SK-N-SH (cell line): ENCODE measurements at regions not wholly inside any gene's neighbourhood (a gene's known extent, or its start where the extent isn't known, plus 50 kb on each side); places are given as distances from the start of the nearest gene placed in this dataset.

Experiments used
- CTCF ChIA-PET: fragments of 300-600, 350-600 bp; formaldehyde crosslinking; extraction: SDS; loops from one replicate; lab custom pipeline; 2021; lab: Yijun Ruan, JAX
- POLR2A ChIA-PET: fragments of 350-600 bp; sonication (Branson Sonifier 250); formaldehyde crosslinking; extraction: SDS; loops from one replicate; lab custom pipeline; 2020; ENCODE audit warnings: antibody characterized with exemption, inconsistent platforms; lab: Yijun Ruan, JAX
- DNase-seq: peaks from one replicate; pipeline ENCODE4 v3.0.0; 2012
- H2AFZ ChIP-seq: fragments of 200-600 bp; sonication (generic); 2 replicates; pipeline ENCODE4 v1.8.1; 2016; ENCODE audit warnings: antibody characterized with exemption, mild to moderate bottlenecking, low read depth
- H3F3A ChIP-seq: fragments of 200-600 bp; sonication (generic); replicated peaks from 2 replicates; pipeline ENCODE3; 2016; ENCODE audit warnings: antibody characterized with exemption, mild to moderate bottlenecking; ENCODE audit not compliant: insufficient read depth
- H3K27ac ChIP-seq, 2 experiments: fragments of 200-500 bp in 1 of 2; fragments of 200-600 bp in 1 of 2; sonication (Bioruptor generic) in 1 of 2; sonication (generic), shearing (Covaris generic) in 1 of 2; 2 replicates each; pipeline versions ENCODE4 v1.5.1 to v1.6.1; 2014 to 2016; ENCODE audit warnings: low read depth in 2 of 2, inconsistent platforms in 1 of 2, low read length in 1 of 2, mild to moderate bottlenecking in 1 of 2, mixed read lengths in 1 of 2
- H3K27me3 ChIP-seq: fragments of 200-600 bp; sonication (generic), shearing (Covaris generic); 2 replicates; pipeline ENCODE4 v1.6.1; 2016; ENCODE audit warnings: mixed run types; ENCODE audit not compliant: insufficient read depth
- H3K36me3 ChIP-seq, 2 experiments: fragments of 200-500 bp in 1 of 2; fragments of 200-600 bp in 1 of 2; sonication (Bioruptor generic) in 1 of 2; sonication (generic) in 1 of 2; replicated peaks in 1 of 2; 2 replicates each; pipeline versions ENCODE3 to v1.5.1; 2014 to 2016; ENCODE audit warnings: low read length in 1 of 2, mild to moderate bottlenecking in 1 of 2; ENCODE audit not compliant: insufficient read depth in 2 of 2, control insufficient read depth in 1 of 2
- H3K4me1 ChIP-seq, 2 experiments: fragments of 200-500 bp in 1 of 2; fragments of 200-600 bp in 1 of 2; sonication (Bioruptor generic) in 1 of 2; sonication (generic), shearing (Covaris generic) in 1 of 2; 2 replicates each; pipeline versions ENCODE4 v1.5.1 to v1.6.1; 2014 to 2016; ENCODE audit warnings: low read depth in 1 of 2, low read length in 1 of 2, mixed run types in 1 of 2; ENCODE audit not compliant: insufficient read depth in 2 of 2, control insufficient read depth in 1 of 2
- H3K4me2 ChIP-seq: fragments of 200-600 bp; sonication (generic), shearing (Covaris generic); 2 replicates; pipeline ENCODE4 v1.6.1; 2017; ENCODE audit warnings: mixed run types
- H3K4me3 ChIP-seq, 2 experiments: fragments of 200-500 bp in 1 of 2; fragments of 200-600 bp in 1 of 2; sonication (Bioruptor generic) in 1 of 2; sonication (generic), shearing (Covaris generic) in 1 of 2; 2 replicates each; pipeline versions ENCODE4 v1.5.1 to v1.8.1; 2014 to 2016; ENCODE audit warnings: low read depth in 2 of 2, inconsistent platforms in 1 of 2, low read length in 1 of 2, mild to moderate bottlenecking in 1 of 2, mixed read lengths in 1 of 2, moderate library complexity in 1 of 2
- H3K79me2 ChIP-seq: fragments of 200-600 bp; sonication (generic); 2 replicates; pipeline ENCODE4 v1.8.1; 2017; ENCODE audit warnings: mild to moderate bottlenecking; ENCODE audit not compliant: insufficient read depth
- H3K9ac ChIP-seq: fragments of 200-600 bp; sonication (generic); 2 replicates; pipeline ENCODE4 v1.6.1; 2017; ENCODE audit warnings: mixed run types
- H3K9me2 ChIP-seq: fragments of 200-600 bp; sonication (generic); 2 replicates; pipeline ENCODE4 v1.6.1; 2017; ENCODE audit warnings: mixed run types
- H3K9me3 ChIP-seq: fragments of 200-600 bp; sonication (generic); 2 replicates; pipeline ENCODE4 v1.6.1; 2017; ENCODE audit warnings: mixed run types, mild to moderate bottlenecking, moderate library complexity
- H4K20me1 ChIP-seq: fragments of 200-600 bp; sonication (generic); 2 replicates; pipeline ENCODE4 v1.6.1; 2017; ENCODE audit warnings: mild to moderate bottlenecking, mixed run types; ENCODE audit not compliant: insufficient read depth
- FOSL2 ChIP-seq: IDR thresholded peaks from 2 replicates; pipeline ENCODE4 v1.4.0; 2012; ENCODE audit warnings: low read depth, mild to moderate bottlenecking, moderate library complexity, borderline replicate concordance
- FOXJ3 ChIP-seq: sonication (generic); formaldehyde crosslinking; IDR thresholded peaks from 2 replicates; pipeline ENCODE4 v1.5.1; 2020; ENCODE audit warnings: mild to moderate bottlenecking, missing genetic modification reagents
- FOXM1 ChIP-seq: IDR thresholded peaks from 2 replicates; pipeline ENCODE4 v1.4.0; 2012; ENCODE audit warnings: low read depth, mild to moderate bottlenecking
- JUND ChIP-seq: IDR thresholded peaks from 2 replicates; pipeline ENCODE4 v1.4.0; 2012
- MXI1 ChIP-seq: IDR thresholded peaks from 2 replicates; pipeline ENCODE4 v1.6.1; 2012; ENCODE audit warnings: mild to moderate bottlenecking, low read depth, low read length, improper control_type of control experiment
- NRF1 ChIP-seq: IDR thresholded peaks from 2 replicates; pipeline ENCODE4 v1.6.1; 2012; ENCODE audit warnings: low read depth, mild to moderate bottlenecking, low read length
- POLR2AphosphoS5 ChIP-seq: IDR thresholded peaks from 2 replicates; pipeline ENCODE4 v1.6.1; 2012; ENCODE audit warnings: low read depth, low read length
- RFX5 ChIP-seq: IDR thresholded peaks from 2 replicates; pipeline ENCODE4 v1.6.1; 2012; ENCODE audit warnings: mild to moderate bottlenecking, improper control_type of control experiment, low read length
- RXRA ChIP-seq: IDR thresholded peaks from 2 replicates; pipeline ENCODE4 v1.4.0; 2012; ENCODE audit warnings: low read depth, mild to moderate bottlenecking, borderline replicate concordance
- SIN3A ChIP-seq: IDR thresholded peaks from 2 replicates; pipeline ENCODE4 v1.6.1; 2012; ENCODE audit warnings: low read depth, mild to moderate bottlenecking, low read length, moderate library complexity, borderline replicate concordance
- TCF12 ChIP-seq: IDR thresholded peaks from 2 replicates; pipeline ENCODE4 v1.4.0; 2012
- YY1 ChIP-seq: IDR thresholded peaks from 2 replicates; pipeline ENCODE4 v1.4.0; 2012; ENCODE audit warnings: low read depth, mild to moderate bottlenecking
- WGBS: methylation state at CpG from one replicate; pipeline ENCODE4 v1.1.6; 2017; ENCODE audit warnings: low lambda C conversion rate; 5-methylcytosine and 5-hydroxymethylcytosine counted together
- TF ChIP-seq, protein P1 (sequence below): fragments of 150-350 bp; IDR thresholded peaks from 2 replicates; pipeline ENCODE4 v1.6.1; 2017; ENCODE audit warnings: antibody characterized with exemption, low read length, low read depth, borderline replicate concordance
- TF ChIP-seq, protein P2 (sequence below): IDR thresholded peaks from 2 replicates; pipeline ENCODE4 v1.6.1; 2012; ENCODE audit warnings: mild to moderate bottlenecking, low read depth, low read length, moderate library complexity
- TF ChIP-seq, protein P3 (sequence below): IDR thresholded peaks from 2 replicates; pipeline ENCODE4 v1.4.0; 2012; ENCODE audit warnings: low read depth, borderline replicate concordance
- TF ChIP-seq, protein P4 (sequence below): IDR thresholded peaks from 2 replicates; pipeline ENCODE4; 2012
- TF ChIP-seq, protein P5 (sequence below): fragments of 150-350 bp; IDR thresholded peaks from 2 replicates; pipeline ENCODE4 v1.6.1; 2016; ENCODE audit warnings: mild to moderate bottlenecking, low read depth, low read length
- TF ChIP-seq, protein P6 (sequence below): IDR thresholded peaks from 2 replicates; pipeline ENCODE4 v1.4.0; 2012; ENCODE audit warnings: low read depth, borderline replicate concordance

DNA sequence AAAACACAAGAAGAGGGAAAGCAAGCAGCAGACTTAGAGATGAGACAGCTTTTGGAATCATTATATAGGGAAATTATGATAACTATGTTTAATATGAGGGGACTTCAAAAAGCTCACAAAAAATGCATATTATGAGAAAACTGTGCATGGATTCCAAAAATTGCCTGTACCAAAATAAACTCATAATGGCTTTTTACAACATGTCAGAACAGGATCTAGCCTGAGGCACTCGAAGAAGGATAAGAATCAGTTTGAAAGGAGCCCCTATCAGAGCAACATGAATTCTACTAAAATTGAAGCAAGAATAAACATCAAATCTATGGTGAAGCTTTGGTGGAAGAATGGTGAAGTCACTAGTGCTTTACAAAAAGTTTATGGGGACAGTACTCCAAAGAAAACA, 187.4 kb downstream of the RDH14 start:
- no peaks in the 10 kb centered on the region for H3K9me3 ChIP-seq
- 7% methylated on average over 1 of the region's 1 CpG for WGBS
- POLR2A ChIA-PET: no interaction called here

DNA sequence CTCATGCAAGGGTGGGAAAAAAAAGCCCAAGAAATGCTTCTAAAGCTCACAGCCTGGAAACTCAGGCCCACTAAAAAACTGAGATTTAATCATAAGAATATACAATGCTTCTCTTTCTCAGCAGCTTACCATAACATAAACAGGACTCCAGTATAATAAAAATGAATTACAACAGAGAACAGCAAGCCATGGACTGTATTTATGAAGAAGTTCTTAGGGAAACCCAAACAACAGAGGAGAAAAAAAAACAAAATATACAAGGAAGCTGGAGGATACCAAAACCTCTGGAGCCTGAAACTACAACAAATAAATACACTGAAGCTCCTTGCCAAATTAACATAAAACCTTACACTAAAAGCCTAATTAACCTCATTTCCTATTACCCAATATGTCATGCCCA, 187.8 kb downstream of the RDH14 start:
- H3K27me3 ChIP-seq: peaks cover 11% of the 10 kb centered on the region; the same call in 1 of the 2 replicates
- no peak overlapping the region for H3K4me3 ChIP-seq
- no peak overlapping the region for H3K4me2 ChIP-seq
- H2AFZ ChIP-seq: no peak overlapping the region
- no peak overlapping the region for H3K9ac ChIP-seq
- DNase-seq: no peak
- no peak overlapping the region for H3K27ac ChIP-seq
- no peaks in the 10 kb centered on the region for H3K36me3 ChIP-seq
- H3F3A ChIP-seq: no peaks in the 10 kb centered on the region
- no peaks in the 10 kb centered on the region for H3K79me2 ChIP-seq
- POLR2A ChIA-PET: no interaction called here
- H3K9me2 ChIP-seq: no peaks in the 10 kb centered on the region
- H3K4me1 ChIP-seq: no peaks in the 10 kb centered on the region; a peak in 1 of 4 replicates
- CTCF ChIA-PET: interaction anchor here (1.6 to 4.2 kb wide), 3 partner anchors 15 to 521 kb away, joined by 4 to 22 read pairs (median 17); no protein-coding TSS in a partner anchor
- H3K9me3 ChIP-seq: no peaks in the 10 kb centered on the region
- H4K20me1 ChIP-seq: no peaks in the 10 kb centered on the region
- TF ChIP-seq, protein P1, sequence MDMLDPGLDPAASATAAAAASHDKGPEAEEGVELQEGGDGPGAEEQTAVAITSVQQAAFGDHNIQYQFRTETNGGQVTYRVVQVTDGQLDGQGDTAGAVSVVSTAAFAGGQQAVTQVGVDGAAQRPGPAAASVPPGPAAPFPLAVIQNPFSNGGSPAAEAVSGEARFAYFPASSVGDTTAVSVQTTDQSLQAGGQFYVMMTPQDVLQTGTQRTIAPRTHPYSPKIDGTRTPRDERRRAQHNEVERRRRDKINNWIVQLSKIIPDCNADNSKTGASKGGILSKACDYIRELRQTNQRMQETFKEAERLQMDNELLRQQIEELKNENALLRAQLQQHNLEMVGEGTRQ: no peak
- no peak for TF ChIP-seq JUND
- TF ChIP-seq, protein P2, sequence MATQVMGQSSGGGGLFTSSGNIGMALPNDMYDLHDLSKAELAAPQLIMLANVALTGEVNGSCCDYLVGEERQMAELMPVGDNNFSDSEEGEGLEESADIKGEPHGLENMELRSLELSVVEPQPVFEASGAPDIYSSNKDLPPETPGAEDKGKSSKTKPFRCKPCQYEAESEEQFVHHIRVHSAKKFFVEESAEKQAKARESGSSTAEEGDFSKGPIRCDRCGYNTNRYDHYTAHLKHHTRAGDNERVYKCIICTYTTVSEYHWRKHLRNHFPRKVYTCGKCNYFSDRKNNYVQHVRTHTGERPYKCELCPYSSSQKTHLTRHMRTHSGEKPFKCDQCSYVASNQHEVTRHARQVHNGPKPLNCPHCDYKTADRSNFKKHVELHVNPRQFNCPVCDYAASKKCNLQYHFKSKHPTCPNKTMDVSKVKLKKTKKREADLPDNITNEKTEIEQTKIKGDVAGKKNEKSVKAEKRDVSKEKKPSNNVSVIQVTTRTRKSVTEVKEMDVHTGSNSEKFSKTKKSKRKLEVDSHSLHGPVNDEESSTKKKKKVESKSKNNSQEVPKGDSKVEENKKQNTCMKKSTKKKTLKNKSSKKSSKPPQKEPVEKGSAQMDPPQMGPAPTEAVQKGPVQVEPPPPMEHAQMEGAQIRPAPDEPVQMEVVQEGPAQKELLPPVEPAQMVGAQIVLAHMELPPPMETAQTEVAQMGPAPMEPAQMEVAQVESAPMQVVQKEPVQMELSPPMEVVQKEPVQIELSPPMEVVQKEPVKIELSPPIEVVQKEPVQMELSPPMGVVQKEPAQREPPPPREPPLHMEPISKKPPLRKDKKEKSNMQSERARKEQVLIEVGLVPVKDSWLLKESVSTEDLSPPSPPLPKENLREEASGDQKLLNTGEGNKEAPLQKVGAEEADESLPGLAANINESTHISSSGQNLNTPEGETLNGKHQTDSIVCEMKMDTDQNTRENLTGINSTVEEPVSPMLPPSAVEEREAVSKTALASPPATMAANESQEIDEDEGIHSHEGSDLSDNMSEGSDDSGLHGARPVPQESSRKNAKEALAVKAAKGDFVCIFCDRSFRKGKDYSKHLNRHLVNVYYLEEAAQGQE: no peak
- TF ChIP-seq MXI1: no peak
- TF ChIP-seq SIN3A: no peak
- TF ChIP-seq, protein P3, sequence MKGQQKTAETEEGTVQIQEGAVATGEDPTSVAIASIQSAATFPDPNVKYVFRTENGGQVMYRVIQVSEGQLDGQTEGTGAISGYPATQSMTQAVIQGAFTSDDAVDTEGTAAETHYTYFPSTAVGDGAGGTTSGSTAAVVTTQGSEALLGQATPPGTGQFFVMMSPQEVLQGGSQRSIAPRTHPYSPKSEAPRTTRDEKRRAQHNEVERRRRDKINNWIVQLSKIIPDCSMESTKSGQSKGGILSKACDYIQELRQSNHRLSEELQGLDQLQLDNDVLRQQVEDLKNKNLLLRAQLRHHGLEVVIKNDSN: no peak
- TF ChIP-seq, protein P4, sequence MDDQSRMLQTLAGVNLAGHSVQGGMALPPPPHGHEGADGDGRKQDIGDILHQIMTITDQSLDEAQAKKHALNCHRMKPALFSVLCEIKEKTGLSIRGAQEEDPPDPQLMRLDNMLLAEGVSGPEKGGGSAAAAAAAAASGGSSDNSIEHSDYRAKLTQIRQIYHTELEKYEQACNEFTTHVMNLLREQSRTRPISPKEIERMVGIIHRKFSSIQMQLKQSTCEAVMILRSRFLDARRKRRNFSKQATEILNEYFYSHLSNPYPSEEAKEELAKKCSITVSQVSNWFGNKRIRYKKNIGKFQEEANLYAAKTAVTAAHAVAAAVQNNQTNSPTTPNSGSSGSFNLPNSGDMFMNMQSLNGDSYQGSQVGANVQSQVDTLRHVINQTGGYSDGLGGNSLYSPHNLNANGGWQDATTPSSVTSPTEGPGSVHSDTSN: no peak
- TF ChIP-seq TCF12: no peak
- TF ChIP-seq FOXM1: no peak

More for the DNA sequence above, 187.4 kb downstream of the RDH14 start:
- H3F3A ChIP-seq: no peaks in the 10 kb centered on the region
- TF ChIP-seq NRF1 (no peak), RFX5 (no peak), FOSL2 (no peak), FOXJ3 (CRISPR knock-in tag) (no peak), RXRA (no peak), POLR2AphosphoS5 (no peak), YY1 (no peak)
- TF ChIP-seq, protein P3: no peak
- TF ChIP-seq, protein P5, sequence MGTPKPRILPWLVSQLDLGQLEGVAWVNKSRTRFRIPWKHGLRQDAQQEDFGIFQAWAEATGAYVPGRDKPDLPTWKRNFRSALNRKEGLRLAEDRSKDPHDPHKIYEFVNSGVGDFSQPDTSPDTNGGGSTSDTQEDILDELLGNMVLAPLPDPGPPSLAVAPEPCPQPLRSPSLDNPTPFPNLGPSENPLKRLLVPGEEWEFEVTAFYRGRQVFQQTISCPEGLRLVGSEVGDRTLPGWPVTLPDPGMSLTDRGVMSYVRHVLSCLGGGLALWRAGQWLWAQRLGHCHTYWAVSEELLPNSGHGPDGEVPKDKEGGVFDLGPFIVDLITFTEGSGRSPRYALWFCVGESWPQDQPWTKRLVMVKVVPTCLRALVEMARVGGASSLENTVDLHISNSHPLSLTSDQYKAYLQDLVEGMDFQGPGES: no peak
- TF ChIP-seq, protein P6, sequence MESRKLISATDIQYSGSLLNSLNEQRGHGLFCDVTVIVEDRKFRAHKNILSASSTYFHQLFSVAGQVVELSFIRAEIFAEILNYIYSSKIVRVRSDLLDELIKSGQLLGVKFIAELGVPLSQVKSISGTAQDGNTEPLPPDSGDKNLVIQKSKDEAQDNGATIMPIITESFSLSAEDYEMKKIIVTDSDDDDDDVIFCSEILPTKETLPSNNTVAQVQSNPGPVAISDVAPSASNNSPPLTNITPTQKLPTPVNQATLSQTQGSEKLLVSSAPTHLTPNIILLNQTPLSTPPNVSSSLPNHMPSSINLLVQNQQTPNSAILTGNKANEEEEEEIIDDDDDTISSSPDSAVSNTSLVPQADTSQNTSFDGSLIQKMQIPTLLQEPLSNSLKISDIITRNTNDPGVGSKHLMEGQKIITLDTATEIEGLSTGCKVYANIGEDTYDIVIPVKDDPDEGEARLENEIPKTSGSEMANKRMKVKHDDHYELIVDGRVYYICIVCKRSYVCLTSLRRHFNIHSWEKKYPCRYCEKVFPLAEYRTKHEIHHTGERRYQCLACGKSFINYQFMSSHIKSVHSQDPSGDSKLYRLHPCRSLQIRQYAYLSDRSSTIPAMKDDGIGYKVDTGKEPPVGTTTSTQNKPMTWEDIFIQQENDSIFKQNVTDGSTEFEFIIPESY: no peak
- TF ChIP-seq, all 33 proteins: peak for 0
- no peak for DNase-seq
- no peaks in the 10 kb centered on the region for H3K79me2 ChIP-seq
- CTCF ChIA-PET: interaction anchor here (1.6 to 4.2 kb wide), 4 partner anchors 12 to 522 kb away, joined by 4 to 22 read pairs (median 10); no protein-coding TSS in a partner anchor
- H4K20me1 ChIP-seq: no peaks in the 10 kb centered on the region
- no peak overlapping the region for H3K4me3 ChIP-seq
- H3K4me1 ChIP-seq: no peaks in the 10 kb centered on the region; a peak in 1 of 4 replicates
- H3K9me2 ChIP-seq: no peaks in the 10 kb centered on the region
- H3K36me3 ChIP-seq: no peaks in the 10 kb centered on the region
- no peak overlapping the region for H3K4me2 ChIP-seq
- no peak overlapping the region for H3K27ac ChIP-seq
- H3K27me3 ChIP-seq: peaks cover 10% of the 10 kb centered on the region; the same call in 1 of the 2 replicates
- H2AFZ ChIP-seq: no peak overlapping the region
- no peak overlapping the region for H3K9ac ChIP-seq
